Adrenal gland (tissue), 9 donors: ENCODE measurements at regions not wholly inside any gene's neighbourhood (a gene's known extent, or its start where the extent isn't known, plus 50 kb on each side); places are given as distances from the start of the nearest gene placed in this dataset.

Experiments used
- DNase-seq, 7 donors: peaks; one replicate each; pipeline ENCODE4 v3.0.0-alpha.2; 2019 to 2020
- H3K27ac ChIP-seq, 5 donors: fragments of 200-600 bp; sonication (generic) in 4 of 5; 1 replicate in 3 of 5; 2 replicates in 2 of 5; pipeline versions ENCODE4 v1.5.1 to v1.8.0; 2016 to 2020; ENCODE audit warnings: mild to moderate bottlenecking in 1 of 5
- H3K27me3 ChIP-seq: fragments of 200-600 bp; 2 replicates; pipeline ENCODE4 v1.8.0; 2021
- H3K36me3 ChIP-seq, 2 donors: fragments of 200-600 bp; replicated peaks in 1 of 2; 1 replicate in 1 of 2; 2 replicates in 1 of 2; pipeline versions ENCODE4 v1.5.1 to v1.8.0; 2018 to 2022
- H3K4me1 ChIP-seq, 2 donors: fragments of 200-600 bp; replicated peaks in 1 of 2; 1 replicate in 1 of 2; 2 replicates in 1 of 2; pipeline versions ENCODE4 v1.5.1 to v1.8.0; 2018 to 2021
- H3K4me3 ChIP-seq, 4 donors: fragments of 200-600 bp; sonication (generic) in 3 of 4; one replicate each; pipeline ENCODE4 v1.5.1; 2016 to 2018
- H3K9me3 ChIP-seq, 3 donors: fragments of 200-600 bp; sonication (generic) in 1 of 3; replicated peaks in 1 of 3; 1 replicate in 2 of 3; 2 replicates in 1 of 3; pipeline versions ENCODE4 v1.5.1 to v1.8.0; 2016 to 2021
- CTCF ChIP-seq, 6 experiments: fragments of 450-650 bp in 4 of 6; fragments of 200-600 bp in 2 of 6; sonication (generic) in 1 of 6; IDR thresholded peaks; 1 replicate in 5 of 6; 2 replicates in 1 of 6; pipeline versions ENCODE4 v1.5.1 to v1.8.0; 2016 to 2021; ENCODE audit warnings: antibody characterized with exemption in 6 of 6, mild to moderate bottlenecking in 2 of 6, moderate library complexity in 1 of 6
- POLR2A ChIP-seq, 2 donors: fragments of 450-650 bp; IDR thresholded peaks; one replicate each; pipeline ENCODE4 v1.6.1; 2017; ENCODE audit warnings: antibody characterized with exemption in 2 of 2, mild to moderate bottlenecking in 2 of 2, moderate library complexity in 1 of 2
- WGBS, 4 donors: extraction: QIAGEN DNeasy Blood & Tissue Kit in 2 of 4; methylation state at CpG; one replicate each; pipeline versions ENCODE4 v1.1.5 to v1.1.7; 2013 to 2017; 5-methylcytosine and 5-hydroxymethylcytosine counted together
- intact Hi-C, 2 donors: fragments of 100-400 bp; cut with DNase I; formaldehyde crosslinking; loops; one replicate each; pipeline versions ENCODE4 v1.14.1 to v1.15.0; 2022 to 2023
- donor health status: healthy with polysubstance abuse.
- donor health status: Bipolar disorder and iron deficiency.
- donor health status: DM: yes; HTN: yes; CAD: no.
- donor health status: DM: no; HTN: no; CAD: no.
- donor health status: DM: no; HTN: no; CAD: no.

DNA sequence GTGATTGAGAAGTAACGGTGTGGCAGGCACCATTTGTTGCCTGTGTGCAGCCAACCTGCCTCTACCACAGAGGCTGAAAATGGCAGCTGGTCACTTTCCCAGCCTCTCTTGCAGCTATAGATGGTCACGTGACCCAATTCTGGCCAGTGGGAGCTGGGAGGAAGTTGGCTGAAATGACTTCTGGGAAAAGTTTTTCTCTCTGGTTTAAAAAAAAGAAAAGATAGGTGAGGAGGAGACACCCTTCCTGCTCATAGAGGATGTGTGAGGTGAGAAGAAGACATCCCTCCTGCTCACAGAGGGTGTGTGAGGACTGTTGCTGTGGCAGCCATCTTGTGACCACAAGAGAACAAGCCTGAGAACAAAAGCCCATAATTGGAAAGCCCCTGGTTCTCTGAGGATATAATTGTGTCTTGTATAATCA is 122.8 kb downstream of the SYF2 start:
- TF ChIP-seq POLR2A (IDR thresholded peaks at IDR 0.05) = no peak
- no peak for TF ChIP-seq CTCF (IDR thresholded peaks at IDR 0.05)
- Histone ChIP-seq H3K36me3 (no peaks in the 10 kb centered on the region), H3K9me3 (no peaks in the 10 kb centered on the region), H3K4me3 (no peak overlapping the region), H3K4me1 (no peaks in the 10 kb centered on the region), H3K27ac (no peak overlapping the region), H3K27me3 (peaks cover 6% of the 10 kb centered on the region)
- DNase-seq = no peak
- intact Hi-C loops = no loop called here
- WGBS, 4 donors = 80 to 93% (median 88%) methylated on average over 2 of the region's 2 CpGs

- TF ChIP-seq CTCF (IDR thresholded peaks at IDR 0.05) (no peak), POLR2A (IDR thresholded peaks at IDR 0.05) (no peak)
- Histone ChIP-seq H3K4me3 (no peak overlapping the region), H3K27ac (no peak overlapping the region), H3K9me3 (no peaks in the 10 kb centered on the region), H3K36me3 (no peaks in the 10 kb centered on the region), H3K4me1 (no peaks in the 10 kb centered on the region), H3K27me3 (peaks cover 6% of the 10 kb centered on the region)
- WGBS, 4 donors = 86 to 89% (median 87%) methylated on average over 9 of the region's 9 CpGs
- DNase-seq = no peak
- intact Hi-C loops = no loop called here
Observed at GRCh38 chr1:25107643-25108010, 124.7 kb downstream of the SYF2 start.

- intact Hi-C loops = no loop called here
- H3K4me3 ChIP-seq = no peak overlapping the region
- 73 to 77% (median 76%) methylated on average over 13 to 20 of the region's 20 CpGs for WGBS, 4 donors
Observed at GRCh38 chr1:25106976-25107642, 125.2 kb downstream of the SYF2 start.

DNA sequence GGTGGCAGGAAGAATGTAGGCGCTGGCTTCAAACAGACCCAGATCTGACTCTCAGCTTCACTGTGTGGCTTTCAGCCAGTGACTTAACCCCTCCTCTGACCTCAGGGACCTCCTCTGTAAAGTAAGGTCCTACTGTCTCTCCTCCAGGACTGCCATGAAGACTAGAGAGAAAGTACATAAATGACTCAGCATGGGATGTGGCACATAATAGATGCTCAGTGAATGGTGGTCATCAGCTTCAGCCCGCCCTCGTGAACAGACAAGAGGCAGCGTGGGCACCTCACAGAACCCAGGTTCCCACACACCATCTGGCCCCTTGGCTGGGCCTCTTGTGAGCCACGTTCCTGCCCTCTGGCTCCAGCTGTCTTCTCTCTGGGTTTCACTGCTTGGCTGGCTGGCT is 126.0 kb downstream of the SYF2 start:
- intact Hi-C loops = no loop called here
- H3K27me3 ChIP-seq = peaks cover 6% of the 10 kb centered on the region
- H3K4me1 ChIP-seq = no peaks in the 10 kb centered on the region
- no peak for DNase-seq
- no peak overlapping the region for H3K27ac ChIP-seq
- TF ChIP-seq POLR2A (IDR thresholded peaks at IDR 0.05) = no peak
- TF ChIP-seq CTCF (IDR thresholded peaks at IDR 0.05) = no peak
- H3K4me3 ChIP-seq = no peak overlapping the region
- no peaks in the 10 kb centered on the region for H3K9me3 ChIP-seq
- WGBS, 4 donors = 75 to 80% (median 78%) methylated on average over 4 to 5 of the region's 5 CpGs
- H3K36me3 ChIP-seq = no peaks in the 10 kb centered on the region

More at GRCh38 chr1:25106976-25107642, 125.2 kb downstream of the SYF2 start:
- Histone ChIP-seq H3K27me3 (peaks cover 6% of the 10 kb centered on the region), H3K27ac (no peak overlapping the region), H3K4me1 (no peaks in the 10 kb centered on the region), H3K36me3 (no peaks in the 10 kb centered on the region), H3K9me3 (no peaks in the 10 kb centered on the region)
- no peak for DNase-seq
- no peak for TF ChIP-seq CTCF (IDR thresholded peaks at IDR 0.05)
- no peak for TF ChIP-seq POLR2A (IDR thresholded peaks at IDR 0.05)
